Keratinocyte (primary cell): ENCODE measurements at regions not wholly inside any gene's neighbourhood (a gene's known extent, or its start where the extent isn't known, plus 50 kb on each side); places are given as distances from the start of the nearest gene placed in this dataset.

Experiments used
- CTCF ChIP-seq, 3 experiments: IDR thresholded peaks in 1 of 3; conservative IDR thresholded peaks in 1 of 3; optimal IDR thresholded peaks in 1 of 3; 2 replicates in 2 of 3; 3 replicates in 1 of 3; pipeline versions ENCODE3 to v1.5.1; 2011; ENCODE audit warnings: low read length in 3 of 3, mild to moderate bottlenecking in 3 of 3, moderate library complexity in 2 of 3, control low read depth in 1 of 3, inconsistent platforms in 1 of 3; ENCODE audit not compliant: insufficient read depth in 2 of 3; ENCODE audit errors: extremely low read depth in 1 of 3
- EZH2 ChIP-seq: IDR thresholded peaks from one replicate; pipeline ENCODE4 v1.6.1; 2012; ENCODE audit warnings: inconsistent platforms, mild to moderate bottlenecking, low read length, moderate library complexity

GRCh38 chr7:49279891-49280290, 355.5 kb downstream of the CDC14C start:
- TF ChIP-seq CTCF (optimal IDR thresholded peaks at IDR 0.05 in 1 of 3, IDR thresholded peaks at IDR 0.05 in 1 of 3, conservative IDR thresholded peaks at IDR 0.05 in 1 of 3; ENCODE audit: extremely low read depth in 1 of 3, insufficient read depth in 2 of 3, low read length in 3 of 3) (no peak), EZH2 (no peak)
